Stimulated activated CD8-positive, alpha-beta memory T cell treated with anti-CD3 and anti-CD28 coated beads, Interleukin-12 subunit alpha, Interleukin-12 subunit beta, amount 100 ng/mL, for 24 hours (primary cell): ENCODE measurements at regions not wholly inside any gene's neighbourhood (a gene's known extent, or its start where the extent isn't known, plus 50 kb on each side); places are given as distances from the start of the nearest gene placed in this dataset.

Experiments used
- DNase-seq: peaks from one replicate; pipeline ENCODE4 v3.0.0-alpha.2; 2020; ENCODE audit errors: extremely low read depth

DNA sequence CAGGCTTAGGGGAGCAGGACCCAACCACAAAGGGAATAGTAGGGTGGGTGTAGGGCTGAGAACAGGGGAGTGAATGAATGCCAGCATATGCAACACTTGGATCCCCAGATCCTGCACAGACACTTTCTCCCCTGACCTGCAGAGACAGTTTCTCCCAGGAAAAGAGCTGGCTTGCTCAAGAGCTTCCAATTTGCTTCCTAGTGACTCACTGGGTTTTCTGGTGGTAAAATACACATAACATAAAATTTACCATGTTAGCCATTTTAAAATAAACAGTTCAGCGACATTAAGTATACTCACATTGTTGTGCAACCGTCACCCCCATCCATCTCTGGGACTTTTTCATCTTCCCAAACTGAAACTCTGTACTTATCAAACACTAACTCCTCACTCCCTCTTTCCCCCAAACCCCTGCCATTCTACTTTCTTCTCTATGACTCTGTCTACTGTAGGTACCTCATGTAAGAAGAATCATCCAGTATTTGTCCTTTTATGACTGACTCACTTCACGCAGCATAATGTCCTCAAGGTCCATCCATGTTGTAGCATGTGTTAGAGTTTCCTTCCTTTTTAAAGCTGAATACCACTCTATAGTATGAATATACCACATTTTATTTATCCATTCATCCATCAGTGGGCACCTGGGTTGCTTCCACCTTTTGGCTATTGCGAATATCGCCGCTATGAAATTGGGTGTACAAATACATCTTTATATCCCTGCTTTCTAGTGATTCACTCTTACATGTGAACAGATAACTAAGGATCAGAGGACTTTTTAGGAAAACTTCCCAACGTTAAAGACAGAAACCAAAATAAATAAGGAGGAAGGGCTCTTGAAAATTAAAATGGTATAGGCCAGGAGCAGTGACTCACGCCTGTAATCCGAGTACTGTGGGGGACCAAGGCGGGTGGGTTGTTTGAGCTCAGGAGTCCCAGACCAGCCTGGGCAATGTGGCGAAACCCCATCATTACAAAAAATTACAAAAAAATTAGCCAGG is 95.6 kb upstream of the TJP1 start:
- DNase-seq, result no peak

DNA sequence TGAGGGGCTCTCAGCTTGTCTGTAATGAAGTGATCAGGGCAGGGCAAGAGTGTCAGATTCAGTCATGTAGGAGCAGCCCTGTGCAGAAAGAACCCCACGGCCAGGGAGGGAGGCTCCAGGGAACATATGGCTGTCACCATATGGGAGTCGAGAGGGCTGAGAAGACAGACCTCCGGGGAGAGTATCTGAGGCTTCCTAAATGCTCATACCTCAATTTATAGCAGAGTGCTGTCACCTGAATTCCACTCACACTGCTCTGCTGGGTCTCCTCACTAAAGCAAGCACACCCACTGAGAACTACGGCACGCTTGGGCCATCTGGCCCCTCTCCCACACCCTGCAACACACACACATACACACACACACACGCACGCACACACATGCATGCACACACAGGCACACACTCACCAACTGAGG is 92.3 kb upstream of the TJP1 start:
- DNase-seq, result no peak

DNA sequence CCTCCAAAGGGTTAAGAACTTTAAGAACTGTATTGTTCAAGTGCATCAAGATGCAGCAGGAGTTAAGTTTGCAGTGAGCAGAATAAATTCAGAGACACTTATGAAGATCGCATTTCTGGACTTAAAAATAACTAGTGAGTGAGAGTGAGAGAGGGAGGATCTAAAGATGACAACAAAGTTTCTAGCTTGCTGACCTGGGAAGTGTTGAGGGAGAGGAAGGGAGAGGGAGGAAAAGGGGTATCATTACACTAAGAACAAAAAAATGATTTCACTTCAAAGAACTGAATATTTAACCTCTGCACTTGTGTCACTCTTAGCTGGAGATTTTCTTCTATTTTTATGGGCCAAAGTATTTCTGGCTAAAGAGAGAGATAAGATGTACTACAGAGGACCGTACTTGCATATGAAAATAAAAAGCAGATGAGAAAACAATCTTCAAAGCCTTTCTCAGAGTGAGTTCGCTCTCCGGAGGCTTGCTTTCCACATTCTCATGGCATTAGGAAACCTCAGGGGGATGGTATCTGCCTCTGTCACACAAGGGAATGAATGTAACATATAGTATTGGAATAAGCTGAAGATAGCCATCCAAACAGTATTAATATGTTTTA is 91.4 kb upstream of the TJP1 start:
- no peak for DNase-seq

DNA sequence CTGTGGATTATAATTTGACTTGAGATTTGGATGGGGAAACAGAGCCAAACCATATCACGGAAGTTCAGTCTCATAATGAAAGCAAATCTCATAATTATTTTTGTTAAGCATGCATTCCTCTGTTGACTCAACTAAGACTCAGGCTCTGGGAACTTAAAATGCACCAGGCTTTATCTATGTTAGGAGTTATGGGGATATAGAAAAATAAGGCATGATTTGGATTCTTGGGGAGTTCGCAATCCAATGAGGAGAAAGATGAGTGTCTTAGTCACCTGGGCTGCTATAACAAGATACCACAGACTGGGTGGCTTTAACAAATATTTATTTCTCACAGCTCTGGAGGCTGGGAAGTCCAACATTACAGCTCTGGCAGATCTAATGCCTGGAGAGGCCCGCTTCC is 89.4 kb upstream of the TJP1 start:
- DNase-seq, result no peak

DNA sequence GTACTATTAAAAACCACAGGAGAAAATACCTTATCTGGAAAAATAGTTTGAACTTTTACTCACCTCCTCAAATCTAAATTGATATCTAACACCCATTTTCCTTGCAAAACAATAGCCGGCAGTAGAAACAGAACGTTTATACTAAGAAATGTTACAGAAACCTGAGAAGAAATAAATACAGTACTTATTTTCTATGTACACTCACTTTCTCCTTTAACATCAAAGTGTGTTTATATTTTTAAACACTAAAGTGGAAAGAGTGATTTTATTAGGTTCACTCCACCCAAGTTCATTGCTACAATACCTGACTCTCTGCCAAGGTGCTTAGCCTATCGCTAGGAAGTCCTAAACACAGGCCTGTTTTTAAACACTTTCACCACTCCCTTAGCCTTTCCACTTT is 87.8 kb upstream of the TJP1 start:
- no peak for DNase-seq

DNA sequence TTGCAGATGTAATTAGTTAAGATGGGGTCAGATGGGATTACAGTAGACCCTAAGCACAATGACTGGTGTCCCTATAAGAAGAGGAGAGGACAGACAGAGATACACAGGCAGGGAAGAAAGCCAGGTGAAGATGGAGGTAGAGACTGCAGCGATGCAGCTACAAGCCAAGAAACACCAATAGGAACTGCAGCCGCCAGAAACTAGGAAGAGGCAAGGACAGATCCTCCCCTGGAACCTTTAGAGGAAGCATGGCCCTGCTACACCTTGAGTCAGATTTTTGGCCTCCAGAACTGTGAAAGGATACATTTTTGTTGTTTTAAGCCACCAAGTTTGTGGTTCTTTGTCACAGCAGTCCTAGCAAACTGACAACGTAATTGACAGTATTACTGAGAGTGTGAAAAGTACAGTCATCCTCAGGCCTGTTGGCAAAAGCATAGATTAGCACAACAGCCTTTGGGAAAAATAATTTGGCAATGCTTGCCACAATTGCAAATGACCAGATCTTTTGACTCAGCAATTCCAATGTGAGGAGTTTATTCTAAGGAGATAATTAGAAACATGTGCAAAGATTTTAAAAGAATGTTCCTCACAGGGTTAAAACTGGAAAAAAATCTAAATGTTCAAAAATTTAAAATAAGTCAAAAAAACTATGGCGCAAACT is 82.6 kb upstream of the TJP1 start:
- no peak for DNase-seq

DNA sequence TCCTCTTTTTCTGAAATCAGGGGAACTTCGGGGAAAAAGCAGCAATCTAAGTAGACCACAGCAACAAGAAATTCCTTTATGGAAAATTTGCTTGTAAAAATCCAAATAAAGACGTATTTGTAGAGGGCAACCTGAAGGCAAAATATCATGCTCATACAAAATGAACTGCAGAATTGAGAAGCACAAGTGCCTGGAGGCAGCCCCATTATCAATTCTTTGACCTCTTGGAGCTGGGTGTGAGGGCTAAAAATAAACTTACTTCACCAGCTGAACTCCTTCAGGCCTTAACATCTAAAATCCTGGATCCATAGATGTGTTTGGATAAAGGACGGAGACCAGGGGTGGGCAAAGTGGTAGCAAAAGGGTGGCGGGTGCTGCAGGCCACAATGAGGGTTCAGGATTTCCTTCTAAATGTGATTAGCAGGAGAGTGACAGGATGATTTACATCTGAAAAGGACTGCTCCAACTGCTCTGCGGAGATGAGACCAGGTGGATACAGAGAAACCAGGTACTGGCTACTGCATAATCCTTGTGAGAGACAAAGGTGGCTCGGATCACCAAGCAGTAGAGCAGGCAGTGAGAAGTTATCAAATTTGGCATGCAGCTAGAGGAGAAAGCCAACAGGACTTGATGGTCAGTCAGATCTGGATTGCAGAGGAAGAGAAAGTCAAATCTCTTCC is 81.7 kb upstream of the TJP1 start:
- DNase-seq, result no peak

DNA sequence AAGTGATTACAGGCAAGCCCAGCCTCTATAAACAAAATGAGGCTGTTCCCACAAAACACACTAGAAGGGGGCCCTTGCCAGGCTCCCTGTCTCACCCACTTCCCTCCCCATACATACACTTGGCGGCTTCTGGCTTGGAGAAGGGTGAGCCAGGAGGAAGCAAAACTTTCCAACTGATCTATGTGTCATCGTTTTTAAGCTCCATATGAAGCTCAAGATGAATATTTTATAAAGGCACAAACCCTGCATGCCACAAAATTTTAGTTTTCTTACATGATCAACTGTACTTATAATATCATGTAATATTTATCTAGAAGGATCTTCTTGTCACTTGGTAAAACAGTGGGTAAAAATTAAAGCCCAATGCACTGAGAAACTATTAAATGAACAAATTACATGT is 80.8 kb upstream of the TJP1 start:
- DNase-seq, result no peak

DNA sequence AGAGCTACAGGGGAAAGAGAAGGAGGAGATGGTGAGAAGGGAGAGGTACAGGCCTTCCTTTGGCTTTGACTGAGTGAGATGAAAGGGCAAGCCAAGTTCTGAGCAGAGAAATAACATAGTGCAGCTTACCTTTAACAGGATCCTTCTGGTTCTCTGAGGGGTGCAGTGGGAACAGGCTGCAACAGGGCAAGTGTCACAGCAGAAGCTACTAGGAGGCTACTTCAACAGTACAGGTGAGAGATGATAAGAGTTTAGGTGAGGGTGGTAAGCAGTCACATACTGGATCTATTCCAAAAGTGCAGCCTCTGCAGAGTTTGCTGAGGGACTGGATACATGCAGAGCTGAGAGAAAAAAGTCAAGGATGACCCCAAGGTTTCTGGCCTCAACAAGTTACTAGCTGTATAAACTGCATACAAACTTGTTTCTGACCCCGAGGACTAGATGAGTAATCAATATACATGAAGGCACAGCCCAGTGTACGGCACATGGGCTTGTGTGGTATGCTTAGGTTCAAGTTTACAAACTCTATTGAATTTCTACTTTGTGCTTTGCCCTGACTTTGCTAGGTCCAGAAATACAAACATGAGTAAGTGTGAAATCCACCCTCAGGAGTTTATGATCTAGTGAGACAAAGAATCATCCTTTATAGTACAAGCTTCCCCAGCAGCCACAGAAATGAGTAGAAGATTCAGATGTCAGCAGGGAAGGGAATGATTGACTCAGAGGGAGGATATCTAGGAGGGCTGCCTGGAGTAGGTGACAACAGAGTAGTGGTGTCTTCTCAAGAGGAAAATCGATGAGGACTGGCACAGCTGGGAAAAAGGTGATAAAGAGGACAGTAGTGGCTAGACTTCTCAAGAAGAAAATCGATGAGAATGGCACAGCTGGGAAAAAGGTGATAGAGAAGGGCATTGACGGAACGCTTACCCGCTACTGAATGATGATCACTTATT is 78.2 kb upstream of the TJP1 start:
- DNase-seq, result no peak

DNA sequence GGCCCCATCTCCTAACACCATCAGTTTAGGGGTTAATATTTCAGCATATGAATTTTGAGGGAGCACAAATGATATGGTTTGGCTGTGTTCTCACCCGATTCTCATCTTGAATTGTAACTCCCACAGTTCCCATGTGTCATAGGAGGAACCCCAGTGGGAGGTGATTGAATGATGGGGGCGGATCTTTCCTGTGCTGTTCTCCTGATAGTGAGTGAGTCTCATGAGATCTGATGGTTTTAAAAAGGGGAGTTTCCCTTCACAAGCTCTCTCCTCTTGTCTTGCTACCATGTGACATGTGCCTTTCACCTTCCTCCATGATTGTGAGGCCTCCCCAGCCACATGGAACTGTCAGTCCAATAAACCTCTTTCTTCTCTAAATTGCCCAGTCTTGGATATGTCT is 73.8 kb upstream of the TJP1 start:
- no peak for DNase-seq

DNA sequence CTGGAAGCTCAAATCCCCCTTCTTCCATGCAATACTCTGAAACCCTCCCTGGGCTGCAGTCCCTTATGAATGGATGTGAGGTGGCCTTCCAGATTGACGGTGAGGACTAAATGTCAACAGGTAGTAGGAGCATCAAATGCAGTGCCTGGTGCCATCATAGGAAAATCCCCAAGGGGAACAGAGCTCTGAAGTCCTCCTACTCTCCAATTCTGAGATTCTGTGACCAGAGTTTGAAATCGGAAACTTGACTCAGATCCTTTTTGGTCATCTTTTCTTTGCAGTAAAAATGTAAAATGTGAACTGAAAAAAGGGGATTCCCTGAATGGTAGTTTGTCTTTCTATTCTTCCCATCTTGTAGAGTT is 68.8 kb upstream of the TJP1 start:
- no peak for DNase-seq

DNA sequence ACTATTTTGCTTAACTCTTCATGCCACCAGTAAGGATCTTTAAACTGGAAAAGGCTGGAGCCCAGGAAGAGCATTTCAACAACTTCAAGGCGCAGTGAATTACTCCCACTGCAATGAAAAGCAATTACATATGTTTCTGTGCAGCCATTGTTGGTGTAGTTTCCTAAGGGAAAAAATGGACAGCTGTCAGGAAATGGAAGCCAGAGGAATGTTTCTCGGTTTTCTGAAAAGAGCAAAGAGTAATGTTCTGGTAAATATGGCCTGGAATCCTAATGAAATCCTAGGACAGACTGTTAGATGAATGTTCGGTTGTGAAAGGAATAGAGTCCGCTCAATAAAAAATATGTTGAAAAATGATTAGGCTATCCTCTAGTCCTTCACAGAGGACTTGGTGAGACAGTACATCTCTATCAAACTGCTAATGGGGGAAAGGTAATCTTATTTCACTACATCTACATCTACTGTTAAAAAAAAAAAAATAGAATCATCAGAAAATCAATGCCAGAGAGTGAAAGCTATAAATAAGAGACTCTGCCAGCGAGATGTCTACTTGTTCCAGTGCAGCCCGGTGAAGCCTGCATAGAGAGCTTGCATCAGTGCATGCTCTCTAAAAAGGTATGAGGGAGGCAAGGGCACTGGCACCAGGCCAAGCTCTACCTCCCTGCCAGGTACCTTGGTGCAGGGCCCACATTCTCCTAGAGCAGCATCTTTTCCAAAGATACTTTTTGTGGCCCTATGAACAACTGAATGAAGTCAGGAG is 68.2 kb upstream of the TJP1 start:
- DNase-seq, result no peak

DNA sequence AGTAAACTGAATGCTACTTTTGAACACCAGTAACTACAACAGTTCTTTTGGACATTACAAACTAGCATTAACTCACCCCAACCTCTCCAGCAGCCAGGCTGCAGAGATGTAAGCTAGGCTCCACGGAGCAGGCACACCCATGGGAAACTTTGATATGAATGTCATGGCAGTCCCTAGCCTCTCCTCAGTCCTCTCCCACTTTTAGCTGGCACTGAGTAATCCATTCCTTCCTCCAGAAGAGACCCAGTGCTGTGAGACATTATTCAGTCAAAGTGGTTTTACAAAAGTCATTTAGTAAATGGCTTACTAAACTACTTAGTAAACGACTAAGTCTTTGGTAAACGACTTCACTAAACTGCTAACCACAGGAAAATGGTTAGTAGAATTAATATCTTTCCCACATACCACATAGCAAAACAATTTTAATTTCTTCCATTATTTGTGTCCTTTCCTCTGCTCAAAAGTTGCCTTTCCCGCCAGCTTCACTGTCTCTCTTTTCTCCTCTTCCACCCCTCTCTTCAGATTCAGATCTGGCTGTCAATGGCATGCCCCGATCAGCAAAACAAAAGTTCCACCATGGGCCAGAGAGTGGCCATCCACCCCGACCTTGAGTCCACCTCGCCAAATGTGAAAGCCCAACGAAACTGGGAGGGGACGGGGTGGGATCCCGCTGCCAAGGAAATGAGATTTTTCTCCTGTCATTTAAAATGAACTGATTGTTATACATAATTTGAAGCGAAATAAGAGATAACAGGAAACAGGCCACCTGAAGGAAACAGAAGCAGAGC is 67.5 kb upstream of the TJP1 start:
- no peak for DNase-seq

DNA sequence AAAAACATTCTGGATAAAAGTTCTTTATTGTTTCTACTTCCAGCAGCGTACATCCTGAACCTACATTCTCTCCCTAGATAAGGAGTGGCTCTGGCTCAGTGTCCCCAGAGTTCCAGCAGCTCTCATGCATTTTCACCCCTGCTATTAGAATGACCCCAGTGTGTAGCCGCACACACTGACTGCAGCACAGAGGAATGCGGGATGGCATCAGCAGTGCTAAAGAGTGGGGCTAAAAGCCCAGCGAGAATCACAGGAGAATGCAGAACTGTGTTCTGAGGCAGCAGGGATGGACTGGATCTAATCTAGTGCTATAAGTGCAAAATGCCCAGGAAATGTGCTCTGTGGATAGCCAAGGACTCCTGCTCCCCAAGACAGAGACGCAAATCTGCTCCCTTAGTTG is 66.4 kb upstream of the TJP1 start:
- no peak for DNase-seq

DNA sequence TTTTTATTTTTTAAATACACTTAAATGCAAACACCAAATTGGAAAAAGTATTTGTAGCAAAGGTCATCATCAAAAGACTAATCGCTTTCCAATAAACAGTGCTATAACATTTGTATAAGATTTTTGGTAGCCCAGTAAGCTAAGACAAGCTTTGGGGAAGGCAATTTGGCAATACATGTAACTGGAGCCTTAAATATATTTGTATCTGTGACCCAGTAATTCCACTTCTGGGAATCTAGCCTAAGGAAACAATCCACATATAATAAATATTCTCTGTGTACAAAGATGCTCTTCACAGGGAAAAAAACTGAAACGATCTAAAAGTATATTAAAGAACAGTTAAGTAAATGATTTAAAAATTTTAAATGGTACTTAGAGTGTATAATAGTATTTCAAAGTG is 65.5 kb upstream of the TJP1 start:
- no peak for DNase-seq

DNA sequence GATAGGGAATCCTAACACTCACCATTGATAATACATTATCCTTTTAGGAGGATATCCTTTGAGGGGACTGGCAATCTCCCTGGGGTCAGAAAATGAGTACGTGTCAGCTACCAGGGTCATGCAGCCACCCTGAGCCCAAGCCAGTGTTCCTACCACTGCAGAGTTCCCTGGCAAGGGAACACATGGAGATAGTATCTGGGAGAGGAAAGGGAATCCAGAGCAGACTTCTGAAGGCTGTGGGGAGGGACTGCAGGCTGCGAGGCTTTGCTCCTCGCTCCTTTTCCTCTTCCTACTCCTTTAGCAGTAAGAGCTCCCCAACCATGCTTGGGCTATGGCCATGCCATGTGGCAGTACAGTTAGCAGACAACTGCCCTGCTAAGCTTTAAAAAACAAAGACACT is 62.9 kb upstream of the TJP1 start:
- no peak for DNase-seq

DNA sequence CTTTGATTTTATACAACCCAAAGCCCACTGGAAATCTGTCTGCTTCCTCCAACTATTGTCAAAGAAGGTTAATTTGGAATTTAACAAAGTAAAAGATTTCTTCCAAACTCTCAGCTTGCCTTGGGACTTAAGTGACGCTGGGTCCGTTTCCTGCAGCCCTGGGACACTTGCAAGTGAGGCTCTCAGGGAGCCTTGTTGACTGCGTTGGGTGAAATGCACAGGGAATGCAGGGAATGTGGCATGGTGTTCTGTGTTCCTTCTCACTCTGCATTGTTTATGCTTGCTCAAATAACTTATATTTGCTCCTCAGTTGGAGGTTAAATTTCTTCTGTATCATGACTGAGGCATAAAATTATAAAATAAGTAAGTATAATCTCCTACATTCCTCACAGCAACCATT is 60.9 kb upstream of the TJP1 start:
- no peak for DNase-seq

DNA sequence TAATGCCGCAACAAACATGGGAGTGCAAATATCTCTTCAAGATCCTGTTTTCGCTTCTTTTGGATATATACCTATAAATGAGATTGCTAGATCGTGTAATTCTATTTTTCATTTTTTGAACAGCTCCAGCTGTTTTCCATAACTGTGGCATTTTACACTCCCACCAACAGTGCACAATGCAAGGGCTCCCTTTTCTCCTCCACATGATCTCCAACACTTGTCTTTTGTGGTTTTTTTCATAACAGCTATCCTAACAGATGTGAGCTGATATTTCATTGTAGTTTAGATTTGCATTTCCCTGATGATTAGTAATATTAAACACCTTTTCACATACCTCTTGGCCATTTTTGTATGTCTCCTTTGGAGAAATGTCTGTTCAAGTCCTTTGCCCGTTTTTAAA is 58.6 kb upstream of the TJP1 start:
- DNase-seq, result no peak

DNA sequence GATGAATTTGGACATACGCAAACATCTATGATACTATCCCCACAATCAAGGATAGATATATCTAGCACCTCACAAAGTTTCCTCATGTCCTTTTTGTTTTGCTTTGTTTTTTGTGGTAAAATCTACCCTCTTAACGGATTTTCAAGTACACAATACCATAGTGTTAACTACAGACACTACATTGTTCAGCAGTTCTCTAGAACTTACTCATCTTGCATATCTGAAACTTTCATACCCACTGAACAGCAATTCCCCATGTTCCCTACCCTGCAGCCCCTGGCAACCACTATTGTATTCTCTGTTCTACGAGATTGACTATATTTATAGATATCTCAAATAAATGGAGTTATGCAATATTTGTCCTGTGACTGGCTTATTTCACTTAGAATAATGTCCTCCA is 58.1 kb upstream of the TJP1 start:
- no peak for DNase-seq

DNA sequence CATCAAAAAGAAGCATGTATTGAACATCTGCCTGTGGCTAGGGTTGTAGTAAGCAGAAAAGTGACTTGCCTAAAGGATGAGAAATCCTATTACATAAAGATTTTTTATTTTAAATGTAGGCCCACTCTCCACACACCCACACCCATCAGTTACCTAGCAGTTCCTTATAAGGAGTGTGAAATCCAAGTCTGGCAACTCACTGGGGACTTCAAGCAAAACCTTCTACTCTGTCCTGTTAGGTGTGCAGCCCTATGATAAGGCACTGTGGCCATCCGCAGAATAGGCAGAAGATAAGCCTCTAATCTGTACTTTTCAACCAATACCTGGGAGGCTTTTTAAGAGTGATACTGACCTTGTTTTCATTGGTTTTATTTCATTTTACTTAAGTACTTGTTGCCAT is 52.7 kb upstream of the TJP1 start:
- no peak for DNase-seq
